ENCODE measurements at regions not wholly inside any gene's neighbourhood (a gene's known extent, or its start where the extent isn't known, plus 50 kb on each side); places are given as distances from the start of the nearest gene placed in this dataset.
"Not testable (repeated sequence)": the region's sequence is repeated elsewhere in the genome, so short reads cannot be mapped to it uniquely, and the experiment has no call there.

DNA sequence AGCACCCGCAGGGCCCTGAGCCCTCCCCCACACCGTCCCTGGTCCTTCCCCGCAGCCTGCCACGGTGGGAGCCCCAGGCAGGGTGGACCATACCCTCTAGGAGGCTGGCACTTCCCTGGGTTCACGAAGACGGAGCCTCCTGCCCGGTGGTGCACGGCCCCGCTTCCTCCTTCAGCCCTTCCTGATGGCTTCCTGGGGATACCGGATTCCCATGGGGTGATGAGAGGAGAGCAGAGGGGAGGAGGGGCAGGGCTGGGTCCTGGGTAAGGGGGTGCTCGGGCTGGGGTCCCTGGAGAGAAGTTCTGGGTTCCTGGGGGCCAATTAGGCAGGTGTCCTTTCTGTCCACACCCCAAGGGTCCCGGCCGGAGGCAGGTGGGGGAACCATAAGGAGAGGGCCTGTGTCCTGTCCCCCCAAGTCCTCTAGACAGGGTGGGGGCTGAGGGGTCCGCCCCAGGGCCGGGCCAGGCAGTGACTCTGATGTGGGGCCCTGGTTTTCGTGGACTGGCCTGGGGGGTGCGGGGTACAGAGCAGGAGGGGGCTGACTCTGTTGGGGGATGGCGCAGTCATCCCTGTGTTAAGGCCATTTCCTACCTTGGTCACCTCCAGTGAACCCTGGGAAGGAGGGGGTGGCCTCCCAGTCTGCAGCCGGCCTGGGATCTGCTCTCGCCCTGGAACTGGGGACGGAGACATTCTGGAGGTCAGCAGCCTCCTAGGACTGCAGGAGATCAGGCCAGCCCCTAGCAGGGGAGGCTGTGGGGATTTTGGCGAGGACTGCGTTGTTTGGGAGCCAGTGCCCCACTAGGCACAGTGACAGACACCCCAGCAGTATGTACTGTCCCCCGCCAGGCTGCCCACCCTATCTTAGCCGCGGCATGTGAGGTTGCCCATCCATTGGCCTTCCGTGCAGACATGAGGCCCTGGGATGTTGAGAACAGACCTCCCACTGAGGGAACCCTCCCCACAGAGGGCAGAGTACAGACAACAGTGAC, 366.4 kb downstream of the TMEM121 start:
- TF ChIP-seq, protein P1, sequence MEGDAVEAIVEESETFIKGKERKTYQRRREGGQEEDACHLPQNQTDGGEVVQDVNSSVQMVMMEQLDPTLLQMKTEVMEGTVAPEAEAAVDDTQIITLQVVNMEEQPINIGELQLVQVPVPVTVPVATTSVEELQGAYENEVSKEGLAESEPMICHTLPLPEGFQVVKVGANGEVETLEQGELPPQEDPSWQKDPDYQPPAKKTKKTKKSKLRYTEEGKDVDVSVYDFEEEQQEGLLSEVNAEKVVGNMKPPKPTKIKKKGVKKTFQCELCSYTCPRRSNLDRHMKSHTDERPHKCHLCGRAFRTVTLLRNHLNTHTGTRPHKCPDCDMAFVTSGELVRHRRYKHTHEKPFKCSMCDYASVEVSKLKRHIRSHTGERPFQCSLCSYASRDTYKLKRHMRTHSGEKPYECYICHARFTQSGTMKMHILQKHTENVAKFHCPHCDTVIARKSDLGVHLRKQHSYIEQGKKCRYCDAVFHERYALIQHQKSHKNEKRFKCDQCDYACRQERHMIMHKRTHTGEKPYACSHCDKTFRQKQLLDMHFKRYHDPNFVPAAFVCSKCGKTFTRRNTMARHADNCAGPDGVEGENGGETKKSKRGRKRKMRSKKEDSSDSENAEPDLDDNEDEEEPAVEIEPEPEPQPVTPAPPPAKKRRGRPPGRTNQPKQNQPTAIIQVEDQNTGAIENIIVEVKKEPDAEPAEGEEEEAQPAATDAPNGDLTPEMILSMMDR (IDR thresholded peaks at IDR 0.05) = not testable (repeated sequence)
- TF ChIP-seq ZFX (IDR thresholded peaks at IDR 0.05; ENCODE audit: borderline replicate concordance) = not testable (repeated sequence)

Data from 22Rv1 (cell line).